Globus pallidus (tissue), 1 donor: ENCODE measurements at regions not wholly inside any gene's neighbourhood (a gene's known extent, or its start where the extent isn't known, plus 50 kb on each side); places are given as distances from the start of the nearest gene placed in this dataset.
"Not testable (repeated sequence)": the region's sequence is repeated elsewhere in the genome, so short reads cannot be mapped to it uniquely, and the experiment has no call there.

ENCODE experiments used
- DNase-seq: peaks from one replicate; pipeline ENCODE4 v3.0.0-alpha.2; 2015; ENCODE audit warnings: low spot score

- DNase-seq = no peak
Measured at GRCh38 chr6:74408844-74409243, 712.8 kb downstream of the CD109 start.

- no peak for DNase-seq
Measured at GRCh38 chr6:74404366-74404765, 708.4 kb downstream of the CD109 start.

- DNase-seq = no peak
Measured at GRCh38 chr6:74402781-74403180, 706.8 kb downstream of the CD109 start.

- not testable (repeated sequence) for DNase-seq
Measured at GRCh38 chr6:74378437-74378836, 682.4 kb downstream of the CD109 start.

GRCh38 chr6:74369556-74369993 is 673.6 kb downstream of the CD109 start:
- no peak for DNase-seq

GRCh38 chr6:74368746-74369145 is 672.7 kb downstream of the CD109 start:
- no peak for DNase-seq

GRCh38 chr6:74366634-74367033 is 670.6 kb downstream of the CD109 start:
- DNase-seq = no peak

- no peak for DNase-seq
Measured at GRCh38 chr6:74362391-74362790, 666.4 kb downstream of the CD109 start.

- DNase-seq = no peak
Measured at GRCh38 chr6:74357321-74357720, 661.3 kb downstream of the CD109 start.

GRCh38 chr6:74356391-74356790 is 660.4 kb downstream of the CD109 start:
- DNase-seq = no peak

GRCh38 chr6:74346936-74347535 is 651.0 kb downstream of the CD109 start:
- DNase-seq = no peak

GRCh38 chr6:74343804-74344203 is 647.8 kb downstream of the CD109 start:
- DNase-seq = no peak

- DNase-seq = not testable (repeated sequence)
Measured at GRCh38 chr6:74343321-74343720, 647.3 kb downstream of the CD109 start.

- no peak for DNase-seq
Measured at GRCh38 chr6:74334722-74335121, 638.7 kb downstream of the CD109 start.

- no peak for DNase-seq
Measured at GRCh38 chr6:74333406-74333805, 637.4 kb downstream of the CD109 start.

GRCh38 chr6:74320715-74321114 is 624.7 kb downstream of the CD109 start:
- DNase-seq = no peak

GRCh38 chr6:74320074-74320473 is 624.1 kb downstream of the CD109 start:
- DNase-seq = no peak

- no peak for DNase-seq
Measured at GRCh38 chr6:74319292-74319691, 623.3 kb downstream of the CD109 start.

GRCh38 chr6:74318738-74319137 is 622.7 kb downstream of the CD109 start:
- no peak for DNase-seq

GRCh38 chr6:74312081-74312480 is 616.1 kb downstream of the CD109 start:
- no peak for DNase-seq

GRCh38 chr6:74311431-74311830 is 615.4 kb downstream of the CD109 start:
- DNase-seq = no peak

GRCh38 chr6:74289884-74290283 is 593.9 kb downstream of the CD109 start:
- DNase-seq = no peak

GRCh38 chr6:74287932-74288331 is 591.9 kb downstream of the CD109 start:
- DNase-seq = no peak

GRCh38 chr6:74287441-74287840 is 591.4 kb downstream of the CD109 start:
- DNase-seq = no peak

- no peak for DNase-seq
Measured at GRCh38 chr6:74284284-74284683, 588.3 kb downstream of the CD109 start.
